Stimulated activated naive CD4-positive, alpha-beta T cell treated with Interleukin-2 at 50 U/mL for 16 hours (primary cell): ENCODE measurements at regions not wholly inside any gene's neighbourhood (a gene's known extent, or its start where the extent isn't known, plus 50 kb on each side); places are given as distances from the start of the nearest gene placed in this dataset.

ENCODE experiments used
- DNase-seq: peaks from one replicate; lab custom pipeline; 2025; lab: John Stamatoyannopoulos, UW

DNA sequence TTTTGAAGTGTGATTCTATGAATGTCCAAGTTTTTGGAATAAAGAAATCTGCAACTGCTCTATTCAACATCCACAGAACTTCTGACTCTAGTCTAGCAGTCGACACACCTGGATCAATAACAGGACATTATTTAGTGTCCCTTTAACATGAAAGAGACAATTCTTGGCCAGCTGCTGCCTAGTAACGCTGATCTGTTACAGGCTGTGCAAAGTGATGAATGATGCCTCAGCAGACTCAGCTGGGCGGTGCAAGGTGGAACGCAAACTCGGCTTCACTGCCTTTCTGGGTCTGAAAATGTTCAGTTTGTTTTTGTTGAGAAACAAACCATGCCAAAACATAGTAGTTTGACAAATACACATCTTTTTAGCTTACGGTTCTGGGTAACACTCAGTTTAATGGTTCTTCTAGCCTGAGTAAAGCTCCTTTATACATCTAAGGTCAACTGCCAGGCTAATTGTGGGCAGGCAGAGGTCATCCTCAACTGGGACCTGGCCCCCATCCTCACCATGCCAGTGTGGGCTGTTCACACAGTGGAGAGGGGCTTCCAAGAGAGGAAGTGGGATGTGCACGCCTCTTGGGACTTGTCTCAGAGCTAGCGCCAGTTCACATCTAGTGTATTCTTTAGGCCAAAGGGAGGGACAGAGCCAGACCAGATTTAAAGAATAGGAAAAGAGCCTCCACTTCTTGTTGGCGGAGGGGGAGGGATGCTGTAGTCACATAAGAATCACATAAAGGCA lies 879.7 kb downstream of the QKI start:
- DNase-seq: no peak

DNA sequence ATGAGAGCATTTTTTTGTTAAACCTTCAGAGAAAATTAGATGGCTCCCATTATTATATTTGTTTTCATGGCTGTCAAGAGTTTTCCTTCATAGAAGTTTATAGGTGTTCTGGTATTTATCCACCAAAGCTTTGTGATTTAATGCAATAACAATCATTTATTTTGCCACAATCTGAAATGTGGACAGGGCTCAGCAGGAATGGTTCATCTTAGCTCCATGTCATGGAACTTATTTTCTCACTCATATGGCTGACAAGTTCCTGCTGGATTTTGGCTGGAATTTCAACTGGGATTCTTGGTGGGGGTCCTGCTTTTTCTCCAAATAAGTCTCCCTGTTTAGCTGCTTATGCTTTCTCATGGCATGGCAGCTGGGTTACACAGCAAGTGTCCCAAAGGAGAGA lies 876.7 kb downstream of the QKI start:
- no peak for DNase-seq

DNA sequence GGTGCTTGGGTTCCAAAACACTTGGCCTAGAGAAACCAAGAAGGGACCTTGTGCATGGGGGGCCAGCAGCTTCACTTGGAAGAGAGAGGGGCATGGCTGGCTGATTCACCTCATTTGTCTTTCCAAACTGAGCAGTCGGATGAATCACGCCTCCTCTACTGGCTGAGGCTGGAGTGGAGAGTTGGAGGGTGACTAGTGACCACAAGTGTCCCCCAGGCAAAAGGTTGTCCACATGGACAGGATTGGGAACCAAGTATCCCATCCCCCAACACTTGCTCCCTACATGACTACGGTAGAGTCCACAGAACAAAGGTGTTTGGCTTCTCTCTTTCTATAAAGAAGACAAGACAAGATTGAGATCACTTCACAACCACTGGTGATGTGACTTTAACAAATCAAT lies 875.6 kb downstream of the QKI start:
- DNase-seq: no peak

DNA sequence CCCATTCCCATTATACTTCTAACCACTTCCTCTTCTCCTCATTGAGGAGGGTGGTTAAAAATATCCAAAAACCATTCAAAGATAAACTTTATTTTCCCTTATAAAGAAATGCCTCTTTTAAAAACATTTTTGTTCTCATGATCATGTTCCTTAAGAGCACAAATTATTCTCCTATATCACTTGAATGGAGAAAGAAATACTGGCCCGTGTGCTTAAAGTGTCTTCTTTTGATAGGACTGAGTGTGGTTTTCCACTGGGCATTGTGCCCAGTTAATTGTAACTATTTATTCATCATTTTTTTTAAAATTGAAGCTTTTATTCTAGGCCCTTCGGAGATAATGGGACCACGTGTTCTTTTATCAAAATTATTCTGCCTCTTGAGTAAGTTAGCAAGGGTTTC lies 871.5 kb downstream of the QKI start:
- DNase-seq: no peak

DNA sequence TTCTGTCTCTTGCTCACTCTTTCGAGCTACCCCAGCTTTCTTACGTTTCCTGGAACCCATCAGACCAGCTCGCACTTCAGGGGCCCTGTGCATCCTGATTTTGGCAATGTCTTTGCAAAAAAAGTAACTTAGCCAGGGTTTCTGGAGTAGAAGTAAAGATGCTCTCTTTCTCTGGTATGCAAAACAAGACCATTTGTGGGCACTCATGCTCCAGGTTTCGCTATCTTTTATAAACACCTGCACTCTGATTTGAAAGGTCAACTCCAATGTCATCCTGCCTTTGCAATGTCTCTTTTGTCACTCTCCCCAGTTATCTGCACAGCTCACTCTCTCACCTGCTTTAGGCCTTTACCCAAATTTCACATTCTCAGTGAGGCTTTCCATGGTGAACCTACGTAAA lies 869.1 kb downstream of the QKI start:
- no peak for DNase-seq

DNA sequence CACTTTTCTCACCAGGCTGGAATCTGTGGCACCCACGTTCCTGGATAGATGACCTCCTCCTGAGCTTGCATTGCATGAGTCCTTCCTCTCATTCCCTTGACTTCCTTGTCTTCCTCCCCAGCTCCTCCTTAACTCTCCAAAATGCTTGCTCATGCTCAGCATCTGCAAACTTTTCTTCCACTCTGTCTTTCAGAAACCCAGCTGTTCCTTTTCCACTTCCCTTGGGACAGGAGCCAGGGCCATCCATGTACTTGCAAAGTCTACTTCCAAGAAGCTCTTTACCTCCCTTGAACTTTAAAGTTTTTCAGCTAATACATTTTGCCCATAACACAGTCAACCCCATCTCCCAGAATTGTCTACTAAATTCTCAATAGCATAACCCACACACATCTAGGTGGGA lies 861.7 kb downstream of the QKI start:
- DNase-seq: no peak

DNA sequence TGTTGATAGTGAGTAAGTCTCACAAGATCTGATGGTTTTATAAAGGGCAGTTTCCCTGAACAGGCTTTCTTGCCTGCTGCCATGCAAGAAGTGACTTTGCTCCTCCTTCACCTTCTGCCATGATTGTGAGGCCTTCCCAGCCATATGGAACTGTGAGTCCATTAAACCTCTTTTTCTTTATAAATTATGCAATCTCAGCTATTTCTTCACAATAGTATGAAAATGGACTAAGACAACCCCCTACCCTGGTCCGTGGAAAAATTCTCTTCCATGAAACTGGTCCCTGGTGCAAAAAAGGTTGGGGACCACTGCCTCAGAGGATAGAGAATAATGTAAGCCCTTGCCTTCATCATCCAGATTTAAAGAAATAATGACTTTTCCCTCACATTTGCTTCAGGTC lies 861.3 kb downstream of the QKI start:
- no peak for DNase-seq

DNA sequence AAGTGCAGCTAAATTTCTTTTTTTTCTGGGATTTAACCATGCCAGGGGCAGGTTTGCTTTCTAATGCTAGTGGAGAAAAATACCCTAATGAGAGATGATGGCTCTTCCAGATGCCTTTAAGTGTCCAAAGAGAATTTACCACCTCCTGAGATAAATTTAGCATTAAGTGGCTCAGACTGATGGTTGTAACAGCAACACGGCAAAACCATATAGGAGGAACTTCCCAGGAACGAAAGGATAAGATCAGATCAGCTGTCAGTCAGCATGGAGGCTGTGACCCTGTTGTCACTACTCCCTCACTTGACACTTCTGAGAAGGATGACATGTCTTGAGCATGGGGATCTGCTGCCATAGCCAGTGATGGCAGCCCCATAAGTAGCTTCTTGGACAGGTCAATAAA lies 860.0 kb downstream of the QKI start:
- no peak for DNase-seq

DNA sequence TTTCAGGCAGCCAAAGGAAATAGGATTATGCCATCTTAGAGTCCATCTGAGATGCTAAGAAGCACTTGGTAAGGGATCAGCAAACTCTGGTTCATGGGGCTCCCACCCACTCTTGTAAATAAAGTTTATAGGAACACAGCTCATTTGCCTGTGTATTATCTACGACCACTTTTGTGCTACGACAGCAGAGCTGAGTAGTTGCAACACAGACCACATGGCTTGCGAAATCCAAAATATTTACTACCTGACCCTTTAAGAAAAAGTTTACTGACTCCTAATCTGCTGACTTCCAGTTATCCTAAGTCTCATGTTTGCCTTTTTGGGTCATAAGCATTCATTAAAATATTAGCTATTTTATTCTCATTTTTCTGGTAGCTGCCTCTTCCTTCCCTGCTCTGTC lies 859.0 kb downstream of the QKI start:
- DNase-seq: no peak

DNA sequence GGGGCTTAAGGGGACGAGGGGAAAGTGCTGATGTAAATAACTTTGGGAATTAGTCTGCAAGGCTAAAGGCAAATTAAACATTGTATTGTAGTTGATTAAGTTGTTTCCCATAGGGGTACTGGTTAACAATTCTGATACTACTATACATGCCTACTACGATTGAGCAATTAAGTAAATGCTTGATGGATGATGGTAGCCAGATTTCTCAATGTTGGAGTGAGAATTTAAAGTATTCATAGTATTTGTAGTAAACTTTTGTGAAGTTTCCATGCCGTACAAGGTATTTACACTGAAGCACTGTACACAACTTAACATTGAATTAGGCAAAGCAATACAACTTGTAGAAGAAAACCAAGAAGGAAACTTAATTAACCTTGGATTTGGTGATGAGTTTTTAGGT lies 852.3 kb downstream of the QKI start:
- no peak for DNase-seq

DNA sequence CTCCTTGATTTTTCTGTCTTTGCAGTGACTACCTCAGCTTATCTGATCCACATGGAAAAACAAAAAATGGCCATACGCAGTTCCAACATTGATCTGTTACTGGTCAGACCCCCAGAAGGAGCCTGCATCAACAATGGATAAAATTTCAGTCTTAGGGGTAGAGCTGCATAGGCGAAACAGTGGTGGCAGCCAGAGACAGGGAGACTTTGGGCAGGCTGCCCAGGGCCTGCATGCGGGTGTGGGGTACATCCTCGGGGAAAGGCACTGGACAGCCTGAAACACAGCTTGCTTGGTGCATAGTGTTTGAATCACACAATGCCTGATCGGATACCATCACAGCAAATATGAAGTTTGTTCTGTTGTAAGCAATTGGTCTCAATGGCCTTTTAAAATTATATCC lies 847.8 kb downstream of the QKI start:
- no peak for DNase-seq

DNA sequence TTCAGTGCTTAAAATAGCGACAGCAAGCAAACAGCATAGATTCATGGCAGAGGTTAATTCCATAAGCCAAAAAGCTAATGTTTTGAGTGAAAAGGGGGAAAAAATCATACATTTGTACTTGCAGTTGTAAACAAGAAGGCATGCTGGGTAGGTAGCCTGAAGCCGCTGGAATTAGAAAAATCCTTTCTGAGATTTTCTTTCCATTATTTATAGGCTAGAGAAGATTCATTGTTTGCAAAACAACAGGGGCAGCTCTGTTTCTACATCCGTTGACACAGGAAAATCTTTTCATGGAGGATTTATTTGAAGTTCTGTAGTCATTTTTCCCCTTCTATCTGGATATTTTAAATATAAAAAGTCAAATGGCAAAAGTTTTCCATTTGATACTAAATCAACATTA lies 843.9 kb downstream of the QKI start:
- DNase-seq: no peak

DNA sequence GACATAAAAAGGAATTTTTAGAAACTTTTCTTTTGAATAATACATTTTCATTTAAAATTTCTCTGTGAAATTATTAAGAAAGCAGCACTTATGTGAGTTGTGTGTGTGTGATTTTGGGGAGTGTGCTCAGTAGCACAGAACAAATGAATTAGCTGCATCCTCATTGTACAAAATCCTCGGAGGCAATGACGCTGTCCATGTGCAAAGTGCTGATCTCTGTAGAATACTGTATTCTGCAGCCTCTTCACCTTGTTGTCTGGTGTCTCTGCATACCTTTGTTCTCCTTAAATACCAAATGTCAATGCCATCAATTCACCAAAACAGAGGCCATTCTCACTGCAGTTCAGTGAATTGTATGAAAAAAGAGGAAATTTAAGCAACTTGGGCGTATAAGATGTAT lies 838.4 kb downstream of the QKI start:
- DNase-seq: no peak

DNA sequence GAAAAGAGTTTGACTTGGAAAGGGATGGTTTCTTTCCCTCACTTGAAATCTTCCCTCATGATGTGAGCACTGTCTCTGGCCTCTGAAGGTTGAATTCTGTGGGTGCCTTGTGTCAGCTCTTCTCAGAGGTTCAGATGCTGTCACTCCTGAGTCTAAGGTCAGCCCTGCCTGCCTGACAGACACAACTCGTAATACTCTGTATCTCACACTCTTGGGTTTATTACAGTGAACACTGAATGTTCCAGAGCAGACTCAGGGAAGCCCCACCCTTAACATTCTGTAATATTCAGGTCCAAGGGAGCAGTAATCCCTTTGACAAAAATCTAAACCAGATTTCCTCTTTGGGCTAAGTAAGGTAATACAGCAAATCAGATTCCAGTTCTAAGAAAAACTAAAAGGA lies 837.8 kb downstream of the QKI start:
- DNase-seq: no peak

DNA sequence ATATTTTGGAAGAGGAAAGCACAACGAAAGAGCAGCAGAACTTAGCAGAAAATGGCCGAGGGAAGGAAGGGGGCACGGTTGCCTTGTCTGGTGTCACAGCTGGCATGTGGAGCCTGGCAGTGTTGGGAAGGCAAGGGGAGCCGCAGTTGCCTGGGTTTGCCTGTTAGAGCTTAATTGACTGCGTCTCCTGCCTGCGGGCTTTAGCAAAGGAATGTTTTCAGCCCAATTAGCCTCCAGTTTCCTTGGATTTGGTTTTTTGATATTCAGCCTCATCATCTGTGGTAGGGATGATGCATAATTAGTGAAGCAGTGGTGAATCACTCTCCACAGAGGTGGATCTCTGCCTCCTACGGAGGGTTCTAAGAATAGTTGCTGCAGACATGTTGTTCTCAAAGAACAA lies 832.6 kb downstream of the QKI start:
- no peak for DNase-seq

DNA sequence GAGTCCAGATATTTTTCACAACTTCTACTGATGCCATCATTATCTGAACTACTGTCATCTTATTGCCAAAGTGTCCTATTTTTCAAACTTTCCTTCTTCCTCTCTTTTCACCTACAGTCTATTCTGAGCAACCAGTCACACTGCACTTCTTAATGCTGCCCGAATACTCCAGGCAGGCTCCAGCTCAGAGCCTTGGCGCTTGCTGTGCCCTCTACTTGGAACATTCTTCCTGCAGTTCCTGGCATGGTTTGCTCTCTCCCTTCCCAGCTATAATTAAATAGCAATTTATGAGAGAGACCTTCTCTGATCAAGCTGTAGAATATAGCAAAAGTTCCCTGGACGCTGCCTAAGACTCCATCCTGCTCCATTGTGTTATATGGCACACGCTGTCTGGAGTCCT lies 831.6 kb downstream of the QKI start:
- DNase-seq: no peak

DNA sequence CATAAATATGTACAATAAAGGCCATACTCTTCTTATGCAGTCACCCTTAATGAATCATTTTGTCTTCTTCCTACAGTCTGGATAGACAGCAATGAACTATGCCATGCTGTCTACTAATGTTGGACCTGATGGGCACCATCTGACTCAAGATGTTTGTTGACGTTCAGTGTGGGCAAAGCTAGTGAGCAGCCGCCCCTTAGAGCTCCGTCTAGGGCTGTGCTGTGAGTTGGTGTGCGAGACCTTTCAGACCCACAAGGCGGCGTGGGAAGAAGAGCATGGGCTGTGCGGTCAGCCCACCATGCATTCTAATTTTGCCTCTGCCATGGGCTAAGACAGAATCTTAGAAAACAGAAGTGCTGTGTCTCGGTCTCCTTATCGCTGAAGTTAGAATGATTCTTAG lies 829.4 kb downstream of the QKI start:
- no peak for DNase-seq

DNA sequence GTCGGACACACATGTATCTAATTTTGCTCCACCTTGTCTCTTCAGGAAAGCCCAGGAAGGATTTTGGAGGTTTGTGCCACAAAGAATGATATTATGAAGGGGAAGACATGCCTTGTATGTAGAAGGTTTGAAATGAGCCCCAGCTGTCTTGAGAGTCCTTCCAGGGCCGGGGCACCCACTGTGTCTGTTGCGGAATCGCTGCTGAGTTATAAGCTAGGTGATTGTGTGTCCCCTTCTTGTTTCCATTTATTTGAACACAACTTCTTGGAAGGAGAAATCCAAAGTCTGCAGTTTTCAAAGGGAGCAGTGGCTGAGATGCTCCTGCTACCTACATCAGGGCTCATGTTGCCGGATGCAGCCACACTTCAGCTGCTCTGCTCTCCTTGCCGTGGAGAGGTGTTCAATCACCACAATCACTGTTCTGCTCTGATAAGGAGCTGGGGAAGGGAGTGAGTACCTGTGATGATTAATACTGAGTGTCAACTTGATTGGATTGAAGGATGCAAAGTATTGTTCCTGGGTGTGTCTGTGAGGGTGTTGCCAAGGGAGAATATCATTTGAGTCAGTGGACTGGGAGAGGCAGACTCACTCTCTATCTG lies 828.6 kb downstream of the QKI start:
- no peak for DNase-seq

DNA sequence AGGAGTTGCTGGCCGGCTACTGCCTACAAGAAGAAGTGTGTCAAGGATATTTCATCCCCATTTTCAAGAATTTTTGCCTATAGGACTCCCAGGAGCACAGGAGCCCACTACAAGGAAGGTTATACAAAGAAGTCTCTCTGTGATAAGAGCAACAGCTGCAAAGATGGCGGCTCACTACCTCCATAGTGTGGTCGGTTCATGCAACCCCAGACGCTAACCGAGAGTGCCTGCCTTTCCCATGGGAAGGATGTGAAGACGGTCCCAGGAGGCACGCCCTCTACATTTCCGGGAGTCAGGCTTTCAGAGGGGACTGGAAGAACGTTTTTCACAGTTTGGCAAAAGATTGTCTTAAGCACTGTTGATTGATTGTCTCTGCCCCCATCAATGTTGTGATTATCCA lies 816.3 kb downstream of the QKI start:
- DNase-seq: no peak

DNA sequence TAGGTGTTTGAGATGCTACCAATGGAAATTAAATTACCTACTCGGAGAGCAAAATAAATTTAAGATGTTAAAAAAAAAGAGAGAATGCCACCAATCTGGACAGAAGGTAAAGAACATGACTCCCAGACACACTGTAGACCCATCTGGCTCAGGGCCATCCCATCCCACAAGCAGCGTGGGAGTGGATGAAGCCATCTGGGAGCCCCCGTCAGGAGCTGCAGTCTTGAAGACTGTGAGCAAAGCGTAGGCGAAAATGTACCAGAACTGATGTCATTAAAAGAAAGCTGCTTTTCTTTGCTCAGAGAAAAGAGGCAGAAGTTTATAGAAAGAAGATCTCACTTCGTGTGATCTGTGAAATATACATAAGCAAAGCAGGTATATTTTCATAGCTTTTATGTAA lies 815.7 kb downstream of the QKI start:
- DNase-seq: no peak

DNA sequence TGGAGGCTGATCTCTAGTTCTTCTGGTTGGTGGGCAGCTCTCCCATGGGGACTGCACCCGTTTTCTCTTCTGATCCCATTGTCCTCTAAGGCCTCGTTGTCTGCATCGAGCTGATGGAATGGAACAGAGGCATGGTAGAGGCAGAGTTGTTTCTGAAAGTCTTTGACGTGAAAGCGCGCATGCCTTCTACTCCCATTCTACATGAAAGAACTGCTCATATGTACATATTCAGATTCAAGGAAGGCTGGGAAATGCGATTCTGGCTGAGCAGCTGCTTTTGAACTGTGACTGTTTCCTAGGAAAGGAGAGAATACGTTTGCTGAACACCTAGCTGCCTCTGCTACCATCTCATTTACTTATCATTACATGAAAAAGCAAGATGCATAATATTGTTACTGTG lies 815.2 kb downstream of the QKI start:
- DNase-seq: no peak

DNA sequence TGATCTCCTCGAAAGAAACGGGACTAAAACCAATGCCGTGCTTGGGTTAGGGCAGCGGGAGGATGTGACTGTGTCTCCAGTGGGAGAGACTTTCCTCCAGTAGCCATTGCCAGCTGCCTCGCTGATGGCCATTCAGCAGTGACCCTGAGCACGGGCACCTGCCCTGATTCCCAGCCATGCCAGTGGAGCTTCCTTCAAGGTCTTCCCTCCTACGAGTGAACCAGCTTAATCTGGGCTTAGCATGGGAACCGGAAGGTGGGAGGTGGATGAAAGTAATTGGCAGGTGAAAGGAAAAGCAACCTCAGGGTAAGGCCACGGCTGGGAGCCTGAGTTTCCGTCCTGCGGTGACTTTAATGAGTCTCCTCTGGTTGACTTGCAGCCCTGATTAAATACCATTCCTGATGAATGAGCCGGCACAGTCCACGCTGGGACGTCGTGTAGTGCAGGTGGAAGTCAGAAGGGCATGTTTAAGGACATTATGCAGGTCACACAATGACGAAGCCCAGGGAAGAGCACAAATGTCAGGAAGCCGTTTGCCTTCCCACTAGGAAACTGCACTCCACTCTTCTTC lies 813.5 kb downstream of the QKI start:
- DNase-seq: no peak

DNA sequence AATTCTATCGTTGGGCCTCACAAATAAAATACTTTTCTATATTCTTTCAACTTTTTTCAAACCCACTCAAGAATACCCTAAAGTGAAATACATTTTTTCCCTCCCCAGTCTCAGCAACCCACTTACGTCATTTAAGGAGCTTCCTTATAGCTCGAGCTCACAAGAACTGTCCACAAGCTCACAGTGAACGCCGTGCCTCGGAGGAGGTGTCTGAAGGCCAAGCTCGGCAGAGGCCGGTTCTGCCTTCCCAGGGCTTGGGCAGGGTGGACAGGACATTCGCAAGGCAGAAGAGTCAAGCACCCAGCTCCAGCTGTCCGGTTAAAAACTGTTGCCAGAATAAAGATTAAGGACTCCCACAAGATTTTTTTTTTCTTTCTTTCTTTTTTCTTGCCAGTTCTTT lies 802.3 kb downstream of the QKI start:
- DNase-seq: no peak

DNA sequence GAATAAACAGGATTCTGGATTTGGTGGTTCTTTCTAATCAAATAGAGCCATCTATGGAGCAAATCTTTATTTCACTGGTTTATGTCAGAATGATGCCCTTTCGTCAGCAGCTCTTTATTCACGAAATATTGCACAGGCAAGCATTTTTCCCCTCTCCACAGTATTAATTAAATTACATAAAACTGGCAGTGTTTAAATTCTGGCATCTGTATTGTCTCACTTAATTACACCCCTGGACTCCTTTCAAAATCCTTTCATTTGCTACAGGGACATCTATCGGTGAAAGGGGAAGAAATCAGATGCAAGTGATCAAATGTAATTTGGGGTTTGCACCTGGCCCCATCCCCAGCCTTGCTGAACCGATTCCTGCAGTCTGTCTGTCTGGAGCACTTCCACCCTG lies 801.9 kb downstream of the QKI start:
- no peak for DNase-seq
